C4-2B (cell line): ENCODE measurements at regions not wholly inside any gene's neighbourhood (a gene's known extent, or its start where the extent isn't known, plus 50 kb on each side); places are given as distances from the start of the nearest gene placed in this dataset.

Experiments used
- ZFX ChIP-seq: fragments of 450-650 bp; IDR thresholded peaks from 2 replicates; pipeline ENCODE4 v1.6.1; 2017
- TF ChIP-seq, protein P1 (sequence below): fragments of 450-650 bp; conservative IDR thresholded peaks from 2 replicates; pipeline ENCODE4 v1.5.1; 2017; ENCODE audit warnings: mild to moderate bottlenecking

DNA sequence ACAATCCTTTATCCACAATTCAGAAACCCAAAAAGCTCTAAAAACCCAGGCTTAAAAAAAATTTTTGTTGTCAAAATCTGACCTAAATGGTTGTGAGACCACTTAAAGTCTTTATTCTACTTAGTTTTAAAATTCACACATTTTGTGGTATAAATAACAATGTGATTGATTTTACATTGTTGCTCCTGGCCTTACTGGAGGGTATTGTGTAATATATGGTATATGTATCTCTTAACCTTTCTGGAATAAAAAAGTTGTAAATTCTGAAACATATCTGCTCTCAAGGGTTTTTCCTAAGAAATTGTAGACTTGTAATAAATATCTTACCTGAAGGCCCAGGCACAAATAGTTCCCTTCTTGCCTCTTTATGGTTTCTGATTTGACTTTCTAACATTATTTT lies 73.3 kb upstream of the PNPT1 start:
- TF ChIP-seq, protein P1, sequence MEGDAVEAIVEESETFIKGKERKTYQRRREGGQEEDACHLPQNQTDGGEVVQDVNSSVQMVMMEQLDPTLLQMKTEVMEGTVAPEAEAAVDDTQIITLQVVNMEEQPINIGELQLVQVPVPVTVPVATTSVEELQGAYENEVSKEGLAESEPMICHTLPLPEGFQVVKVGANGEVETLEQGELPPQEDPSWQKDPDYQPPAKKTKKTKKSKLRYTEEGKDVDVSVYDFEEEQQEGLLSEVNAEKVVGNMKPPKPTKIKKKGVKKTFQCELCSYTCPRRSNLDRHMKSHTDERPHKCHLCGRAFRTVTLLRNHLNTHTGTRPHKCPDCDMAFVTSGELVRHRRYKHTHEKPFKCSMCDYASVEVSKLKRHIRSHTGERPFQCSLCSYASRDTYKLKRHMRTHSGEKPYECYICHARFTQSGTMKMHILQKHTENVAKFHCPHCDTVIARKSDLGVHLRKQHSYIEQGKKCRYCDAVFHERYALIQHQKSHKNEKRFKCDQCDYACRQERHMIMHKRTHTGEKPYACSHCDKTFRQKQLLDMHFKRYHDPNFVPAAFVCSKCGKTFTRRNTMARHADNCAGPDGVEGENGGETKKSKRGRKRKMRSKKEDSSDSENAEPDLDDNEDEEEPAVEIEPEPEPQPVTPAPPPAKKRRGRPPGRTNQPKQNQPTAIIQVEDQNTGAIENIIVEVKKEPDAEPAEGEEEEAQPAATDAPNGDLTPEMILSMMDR = no peak
- TF ChIP-seq ZFX = no peak
